Glutamatergic neuron (in vitro differentiated cells): ENCODE measurements at regions not wholly inside any gene's neighbourhood (a gene's known extent, or its start where the extent isn't known, plus 50 kb on each side); places are given as distances from the start of the nearest gene placed in this dataset.

ENCODE experiments used
- DNase-seq: peaks from one replicate; pipeline ENCODE4 v3.0.0; 2022
- H3K27ac Mint-ChIP-seq: one replicate; pipeline ENCODE4 v1.8.0; 2020; ENCODE audit warnings: mild to moderate bottlenecking, mixed read lengths, inconsistent platforms; ENCODE audit not compliant: unreplicated experiment
- H3K27me3 Mint-ChIP-seq: one replicate; pipeline ENCODE4 v1.8.0; 2020; ENCODE audit warnings: mild to moderate bottlenecking, moderate library complexity, mixed read lengths, inconsistent platforms; ENCODE audit not compliant: unreplicated experiment
- H3K36me3 Mint-ChIP-seq: one replicate; pipeline ENCODE4 v1.8.0; 2020; ENCODE audit warnings: mild to moderate bottlenecking, mixed read lengths, inconsistent platforms; ENCODE audit not compliant: unreplicated experiment
- H3K4me1 Mint-ChIP-seq: one replicate; pipeline ENCODE4 v1.8.0; 2020; ENCODE audit warnings: mild to moderate bottlenecking, low read depth, mixed read lengths, inconsistent platforms; ENCODE audit not compliant: unreplicated experiment
- H3K4me3 Mint-ChIP-seq: one replicate; pipeline ENCODE4 v1.8.0; 2020; ENCODE audit warnings: mild to moderate bottlenecking, mixed read lengths, inconsistent platforms; ENCODE audit not compliant: unreplicated experiment
- H3K9me3 Mint-ChIP-seq: one replicate; pipeline ENCODE4 v1.8.0; 2020; ENCODE audit warnings: mild to moderate bottlenecking, moderate library complexity, mixed read lengths, inconsistent platforms; ENCODE audit not compliant: unreplicated experiment
- CTCF ChIP-seq: fragments of 200-600 bp; sonication (generic); IDR thresholded peaks from one replicate; pipeline ENCODE4 v1.5.0; 2021; ENCODE audit not compliant: partially characterized antibody, unreplicated experiment

GRCh38 chr18:37920865-37921264 is 355.3 kb upstream of the CELF4 start:
- Mint-ChIP-seq H3K4me3 (no peak overlapping the region), H3K9me3 (no peaks in the 10 kb centered on the region), H3K36me3 (no peaks in the 10 kb centered on the region)

GRCh38 chr18:37913051-37913450 is 347.5 kb upstream of the CELF4 start:
- Mint-ChIP-seq H3K9me3 (no peaks in the 10 kb centered on the region), H3K4me1 (no peaks in the 10 kb centered on the region), H3K36me3 (no peaks in the 10 kb centered on the region), H3K27ac (no peak overlapping the region), H3K4me3 (no peak overlapping the region), H3K27me3 (no peaks in the 10 kb centered on the region)
- no peak for TF ChIP-seq CTCF
- DNase-seq, result no peak

More at GRCh38 chr18:37920865-37921264, 355.3 kb upstream of the CELF4 start:
- Mint-ChIP-seq H3K27ac (no peak overlapping the region), H3K27me3 (no peaks in the 10 kb centered on the region), H3K4me1 (no peaks in the 10 kb centered on the region)
- no peak for DNase-seq
- TF ChIP-seq CTCF, result no peak

- Mint-ChIP-seq H3K27ac (no peak overlapping the region), H3K4me1 (peaks cover 3% of the 10 kb centered on the region), H3K36me3 (no peaks in the 10 kb centered on the region), H3K9me3 (no peaks in the 10 kb centered on the region), H3K4me3 (no peak overlapping the region), H3K27me3 (no peaks in the 10 kb centered on the region)
- DNase-seq, result no peak
- no peak for TF ChIP-seq CTCF
These were observed 336.7 kb upstream of the CELF4 start for GRCh38 chr18:37902344-37902743.

GRCh38 chr18:37900326-37900725 is 334.7 kb upstream of the CELF4 start:
- Mint-ChIP-seq H3K36me3 (no peaks in the 10 kb centered on the region), H3K27me3 (no peaks in the 10 kb centered on the region), H3K27ac (no peak overlapping the region), H3K9me3 (no peaks in the 10 kb centered on the region), H3K4me1 (no peaks in the 10 kb centered on the region), H3K4me3 (no peak overlapping the region)
- no peak for DNase-seq
- TF ChIP-seq CTCF, result no peak

GRCh38 chr18:37889963-37890362 is 324.4 kb upstream of the CELF4 start:
- no peak overlapping the region for H3K27ac Mint-ChIP-seq
- no peaks in the 10 kb centered on the region for H3K36me3 Mint-ChIP-seq
- H3K4me3 Mint-ChIP-seq, result no peak overlapping the region
- no peak for TF ChIP-seq CTCF
- no peaks in the 10 kb centered on the region for H3K27me3 Mint-ChIP-seq
- H3K9me3 Mint-ChIP-seq, result peaks cover 1% of the 10 kb centered on the region
- no peak for DNase-seq
- no peaks in the 10 kb centered on the region for H3K4me1 Mint-ChIP-seq
